HG02970 (cell line): ENCODE measurements at regions not wholly inside any gene's neighbourhood (a gene's known extent, or its start where the extent isn't known, plus 50 kb on each side); places are given as distances from the start of the nearest gene placed in this dataset.

Source experiments
- ATAC-seq: cut with Tn5 transposase; IDR thresholded peaks from one replicate; pipeline ENCODE4 v1.9.1; 2021; ENCODE audit warnings: mild to moderate bottlenecking, moderate library complexity, moderate number of reproducible peaks; ENCODE audit not compliant: unreplicated experiment, low FRiP score

GRCh38 chr4:111530446-111530845 is 614.8 kb upstream of the FAM241A start:
- no peak for ATAC-seq

GRCh38 chr4:111535792-111536191 is 609.5 kb upstream of the FAM241A start:
- no peak for ATAC-seq

- ATAC-seq = no peak
Measured at GRCh38 chr4:111537165-111537564, 608.1 kb upstream of the FAM241A start.

GRCh38 chr4:111537871-111538270 is 607.4 kb upstream of the FAM241A start:
- ATAC-seq = no peak

- no peak for ATAC-seq
Measured at GRCh38 chr4:111540671-111541070, 604.6 kb upstream of the FAM241A start.

- ATAC-seq = no peak
Measured at GRCh38 chr4:111542056-111542455, 603.2 kb upstream of the FAM241A start.

GRCh38 chr4:111546881-111547280 is 598.4 kb upstream of the FAM241A start:
- no peak for ATAC-seq

GRCh38 chr4:111556141-111556781 is 589.0 kb upstream of the FAM241A start:
- ATAC-seq = no peak

GRCh38 chr4:111556851-111557250 is 588.4 kb upstream of the FAM241A start:
- ATAC-seq = no peak

GRCh38 chr4:111562826-111563225 is 582.4 kb upstream of the FAM241A start:
- no peak for ATAC-seq

- no peak for ATAC-seq
Measured at GRCh38 chr4:111572470-111572869, 572.8 kb upstream of the FAM241A start.

- ATAC-seq = no peak
Measured at GRCh38 chr4:111573386-111573785, 571.9 kb upstream of the FAM241A start.

GRCh38 chr4:111579767-111580166 is 565.5 kb upstream of the FAM241A start:
- ATAC-seq = no peak

- ATAC-seq = no peak
Measured at GRCh38 chr4:111595456-111595855, 549.8 kb upstream of the FAM241A start.

GRCh38 chr4:111596491-111596890 is 548.8 kb upstream of the FAM241A start:
- no peak for ATAC-seq

GRCh38 chr4:111601671-111602070 is 543.6 kb upstream of the FAM241A start:
- no peak for ATAC-seq

- ATAC-seq = no peak
Measured at GRCh38 chr4:111602848-111603247, 542.4 kb upstream of the FAM241A start.

GRCh38 chr4:111605111-111605510 is 540.1 kb upstream of the FAM241A start:
- ATAC-seq = no peak

- ATAC-seq = no peak
Measured at GRCh38 chr4:111610681-111611080, 534.6 kb upstream of the FAM241A start.

GRCh38 chr4:111618908-111619307 is 526.3 kb upstream of the FAM241A start:
- ATAC-seq = no peak

GRCh38 chr4:111628437-111628836 is 516.8 kb upstream of the FAM241A start:
- ATAC-seq = no peak

GRCh38 chr4:111630705-111631104 is 514.5 kb upstream of the FAM241A start:
- ATAC-seq = no peak
